ENCODE measurements at regions not wholly inside any gene's neighbourhood (a gene's known extent, or its start where the extent isn't known, plus 50 kb on each side); places are given as distances from the start of the nearest gene placed in this dataset.

DNA sequence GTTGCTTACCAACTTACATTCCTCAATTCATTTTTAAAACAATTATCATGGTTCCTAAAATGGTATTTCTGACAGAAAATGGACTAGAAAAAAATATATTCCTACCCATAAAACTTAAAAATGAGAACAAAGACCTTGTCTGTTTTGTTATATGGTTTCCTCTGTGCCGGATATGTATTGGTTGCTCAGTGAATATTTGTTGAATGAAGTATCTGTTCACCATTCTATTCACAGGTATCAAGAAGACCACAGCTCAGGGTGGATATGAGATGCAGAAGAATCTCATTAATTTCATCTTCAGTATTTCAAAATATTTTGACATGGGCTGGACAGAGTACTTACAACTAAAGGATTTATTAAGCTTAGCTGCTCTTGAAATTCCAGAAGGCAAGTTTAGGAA lies 58.1 kb downstream of the TUSC7 start:
- no peak overlapping the region for H3K4me3 ChIP-seq (ENCODE audit: low read depth, poor library complexity, severe bottlenecking)
- TF ChIP-seq, protein P1, sequence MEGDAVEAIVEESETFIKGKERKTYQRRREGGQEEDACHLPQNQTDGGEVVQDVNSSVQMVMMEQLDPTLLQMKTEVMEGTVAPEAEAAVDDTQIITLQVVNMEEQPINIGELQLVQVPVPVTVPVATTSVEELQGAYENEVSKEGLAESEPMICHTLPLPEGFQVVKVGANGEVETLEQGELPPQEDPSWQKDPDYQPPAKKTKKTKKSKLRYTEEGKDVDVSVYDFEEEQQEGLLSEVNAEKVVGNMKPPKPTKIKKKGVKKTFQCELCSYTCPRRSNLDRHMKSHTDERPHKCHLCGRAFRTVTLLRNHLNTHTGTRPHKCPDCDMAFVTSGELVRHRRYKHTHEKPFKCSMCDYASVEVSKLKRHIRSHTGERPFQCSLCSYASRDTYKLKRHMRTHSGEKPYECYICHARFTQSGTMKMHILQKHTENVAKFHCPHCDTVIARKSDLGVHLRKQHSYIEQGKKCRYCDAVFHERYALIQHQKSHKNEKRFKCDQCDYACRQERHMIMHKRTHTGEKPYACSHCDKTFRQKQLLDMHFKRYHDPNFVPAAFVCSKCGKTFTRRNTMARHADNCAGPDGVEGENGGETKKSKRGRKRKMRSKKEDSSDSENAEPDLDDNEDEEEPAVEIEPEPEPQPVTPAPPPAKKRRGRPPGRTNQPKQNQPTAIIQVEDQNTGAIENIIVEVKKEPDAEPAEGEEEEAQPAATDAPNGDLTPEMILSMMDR (IDR thresholded peaks at IDR 0.05) = no peak
- no peak for TF ChIP-seq POLR2A (IDR thresholded peaks at IDR 0.05)
- intact Hi-C loops (cut with DNase I; ENCODE audit: low total_unique reads) = loop anchor here (10.0 kb wide), 1 partner anchor 163 kb away; no protein-coding TSS in a partner anchor
- no peak for DNase-seq (ENCODE audit: low spot score in 2 of 2)
- WGBS, 2 donors = 77 to 79% methylated on average over 1 of the region's 1 CpG

DNA sequence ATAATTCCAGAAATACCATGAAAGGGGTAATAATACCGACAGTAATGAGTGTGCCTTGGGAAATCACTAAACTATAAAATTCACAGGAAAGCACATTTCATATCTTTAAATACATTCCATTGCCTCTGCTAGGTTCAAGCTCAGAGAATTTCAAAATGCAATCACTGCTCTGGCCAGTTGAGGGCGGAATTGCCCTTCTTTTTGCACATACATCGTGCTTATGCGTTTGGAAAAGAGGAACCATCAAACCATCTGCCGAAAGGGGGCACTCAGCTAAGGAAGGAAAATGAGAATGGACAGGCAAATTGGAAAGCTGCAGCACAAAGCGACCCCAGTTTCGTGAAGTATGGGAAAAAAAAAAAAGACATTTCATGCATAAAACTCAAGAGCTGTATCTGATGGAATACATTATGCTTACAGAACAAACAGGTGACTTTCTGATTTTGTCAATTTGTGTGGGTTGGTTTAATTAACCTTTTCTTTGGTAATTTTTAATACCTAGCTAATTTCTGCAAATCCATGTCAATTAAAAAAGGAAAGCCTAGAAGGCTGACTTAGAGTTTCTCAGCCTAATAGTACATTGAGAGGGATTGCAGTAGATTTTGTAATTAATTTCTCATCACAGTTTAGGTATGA lies 61.4 kb downstream of the TUSC7 start:
- intact Hi-C loops (cut with DNase I; ENCODE audit: low total_unique reads) = no loop called here
- TF ChIP-seq, protein P1 (IDR thresholded peaks at IDR 0.05) = no peak
- no peak for TF ChIP-seq POLR2A (IDR thresholded peaks at IDR 0.05)
- peak in 1 of 2 donors; percentile 43 for DNase-seq (ENCODE audit: low spot score in 2 of 2)
- H3K4me3 ChIP-seq (ENCODE audit: low read depth, poor library complexity, severe bottlenecking) = no peak overlapping the region
- 1 to 2% methylated on average over 7 of the region's 7 CpGs for WGBS, 2 donors

DNA sequence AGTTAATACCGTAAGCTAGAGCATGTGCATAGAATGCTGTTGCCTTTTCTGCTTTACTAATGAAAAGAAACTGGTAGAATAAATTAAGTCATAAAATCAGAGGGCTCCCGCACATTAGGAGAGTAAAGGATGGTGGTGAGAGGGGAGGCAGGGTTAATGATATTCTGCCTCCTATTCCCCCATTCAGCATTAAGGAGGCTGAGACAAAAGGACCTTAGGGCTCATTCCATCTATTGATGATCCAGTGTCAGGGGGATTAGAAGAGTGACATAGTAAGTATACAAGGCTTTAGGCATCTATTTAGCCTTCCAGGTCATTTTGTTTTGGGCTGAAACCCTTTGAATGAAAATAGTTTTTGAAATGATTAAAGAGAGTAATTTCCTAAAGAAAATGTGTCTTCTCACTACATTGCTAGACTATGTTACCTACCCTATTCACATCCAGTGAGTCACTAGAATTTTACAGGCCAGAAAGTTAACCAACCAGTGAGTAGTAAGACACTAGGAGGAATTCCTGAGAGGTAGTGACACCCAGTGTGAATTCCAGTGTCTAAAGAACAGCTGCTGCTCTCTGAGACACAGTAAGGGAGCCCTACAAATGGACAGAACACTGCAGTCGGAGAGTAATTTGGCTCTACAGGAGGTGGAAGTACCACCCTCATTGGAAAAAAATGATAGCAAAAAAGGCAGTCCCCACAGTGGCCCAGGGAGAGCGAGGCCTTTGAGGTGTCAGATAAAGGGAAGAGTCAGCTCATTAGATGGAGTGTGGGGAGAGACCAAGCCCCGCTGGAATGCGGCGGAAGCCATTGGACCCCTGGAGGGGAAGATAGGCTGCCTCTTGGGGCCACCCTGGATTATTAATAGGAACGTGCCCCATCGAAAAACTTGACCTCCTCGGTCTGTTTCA lies 67.6 kb downstream of the TUSC7 start:
- DNase-seq (ENCODE audit: low spot score in 2 of 2) = no peak
- H3K4me3 ChIP-seq (ENCODE audit: low read depth, poor library complexity, severe bottlenecking) = no peak overlapping the region
- intact Hi-C loops (cut with DNase I; ENCODE audit: low total_unique reads) = no loop called here
- 75 to 78% methylated on average over 10 of the region's 10 CpGs for WGBS, 2 donors
- TF ChIP-seq POLR2A (IDR thresholded peaks at IDR 0.05) = no peak
- TF ChIP-seq, protein P1 (IDR thresholded peaks at IDR 0.05) = no peak

DNA sequence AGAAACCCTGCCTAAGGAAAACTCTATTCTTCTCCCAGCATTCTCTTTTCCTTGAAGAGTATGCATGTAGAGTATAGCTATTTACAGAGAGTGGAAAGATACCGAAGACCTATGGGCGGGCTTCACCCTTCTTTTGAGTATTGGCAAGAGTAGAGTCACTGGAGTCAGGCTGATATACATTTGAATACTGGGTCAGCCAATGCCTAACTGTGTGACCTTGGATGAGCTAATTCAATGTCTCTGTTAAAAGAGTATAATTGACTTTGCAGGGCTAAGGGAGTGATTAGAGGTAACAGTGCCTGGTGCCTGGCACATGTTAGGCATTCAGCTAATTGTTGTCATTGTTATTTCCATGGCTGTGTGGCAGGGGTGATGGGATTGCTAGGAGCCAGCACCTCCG lies 75.6 kb downstream of the TUSC7 start:
- no peak for TF ChIP-seq POLR2A (IDR thresholded peaks at IDR 0.05)
- TF ChIP-seq, protein P1 (IDR thresholded peaks at IDR 0.05) = no peak

DNA sequence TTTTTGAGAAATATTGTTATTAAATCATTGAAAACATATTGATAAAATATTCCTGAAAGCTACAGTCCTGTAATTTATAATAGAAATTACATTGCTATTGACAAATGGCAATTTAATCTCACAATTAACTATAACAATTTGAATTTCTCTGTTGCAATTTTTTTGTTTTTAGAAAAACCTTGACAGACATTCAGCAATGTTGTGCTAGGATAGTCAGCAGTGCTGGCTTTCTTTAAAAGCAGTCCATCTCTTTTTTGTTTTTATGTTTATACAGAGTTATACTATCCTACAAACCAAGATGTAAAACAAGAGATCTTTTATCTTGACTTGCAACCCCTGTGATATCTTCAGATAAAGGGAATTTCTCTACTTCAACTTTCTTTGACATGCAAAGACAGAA lies 93.1 kb downstream of the TUSC7 start:
- intact Hi-C loops (cut with DNase I; ENCODE audit: low total_unique reads) = no loop called here
- TF ChIP-seq, protein P1 (IDR thresholded peaks at IDR 0.05) = no peak
- TF ChIP-seq POLR2A (IDR thresholded peaks at IDR 0.05) = no peak
- no peak overlapping the region for H3K4me3 ChIP-seq (ENCODE audit: low read depth, poor library complexity, severe bottlenecking)
- DNase-seq (ENCODE audit: low spot score in 2 of 2) = no peak

More for the DNA sequence above, 75.6 kb downstream of the TUSC7 start:
- no peak overlapping the region for H3K4me3 ChIP-seq (ENCODE audit: low read depth, poor library complexity, severe bottlenecking)
- intact Hi-C loops (cut with DNase I; ENCODE audit: low total_unique reads) = no loop called here
- WGBS, 2 donors = 70 to 80% methylated on average over 3 of the region's 3 CpGs
- DNase-seq (ENCODE audit: low spot score in 2 of 2) = no peak

Data from lower leg skin (tissue), 4 donors.